RWPE2 (cell line): ENCODE measurements at regions not wholly inside any gene's neighbourhood (a gene's known extent, or its start where the extent isn't known, plus 50 kb on each side); places are given as distances from the start of the nearest gene placed in this dataset.

ENCODE experiments used
- ATAC-seq: fragments of 200-7000 bp; cut with Tn5 transposase; 3 replicates; pipeline ENCODE4 v1.9.1; 2021; ENCODE audit warnings: low read depth
- DNase-seq: peaks from one replicate; pipeline ENCODE4 v3.0.0-alpha.2; 2020; ENCODE audit warnings: low spot score
- H3K27ac ChIP-seq: fragments of 450-650 bp; 2 replicates; pipeline ENCODE4 v1.5.1; 2017; ENCODE audit warnings: mild to moderate bottlenecking; ENCODE audit not compliant: poor library complexity, severe bottlenecking
- H3K27me3 ChIP-seq: fragments of 250-450 bp; sonication (Bioruptor Pico); 2 replicates; pipeline ENCODE4 v1.5.1; 2021; ENCODE audit warnings: mild to moderate bottlenecking, moderate library complexity; ENCODE audit not compliant: insufficient read depth, poor library complexity, severe bottlenecking
- H3K36me3 ChIP-seq: fragments of 250-450 bp; sonication (Bioruptor Pico); 2 replicates; pipeline ENCODE4 v1.5.1; 2020; ENCODE audit warnings: low read depth, mild to moderate bottlenecking, moderate library complexity
- H3K4me1 ChIP-seq: fragments of 250-450 bp; sonication (Bioruptor Pico); 2 replicates; pipeline ENCODE4 v1.5.1; 2021; ENCODE audit warnings: mild to moderate bottlenecking, moderate library complexity; ENCODE audit not compliant: insufficient read depth, poor library complexity, severe bottlenecking
- H3K4me3 ChIP-seq: fragments of 250-450 bp; sonication (Bioruptor Pico); 2 replicates; pipeline ENCODE4 v1.5.1; 2021; ENCODE audit warnings: mild to moderate bottlenecking, moderate library complexity; ENCODE audit not compliant: severe bottlenecking
- H3K9me3 ChIP-seq: fragments of 250-450 bp; sonication (Bioruptor Pico); 2 replicates; pipeline ENCODE4 v1.5.1; 2021; ENCODE audit warnings: mild to moderate bottlenecking, moderate library complexity; ENCODE audit not compliant: severe bottlenecking
- TF ChIP-seq, protein P1 (sequence below): fragments of 450-650 bp; IDR thresholded peaks from one replicate; pipeline ENCODE4 v1.5.1; 2017; ENCODE audit warnings: mild to moderate bottlenecking, moderate library complexity; ENCODE audit not compliant: poor library complexity, severe bottlenecking

GRCh38 chr1:42004860-42005259 lies 86.1 kb upstream of the HIVEP3 start:
- H3K4me1 ChIP-seq, result peaks cover 7% of the 10 kb centered on the region
- no peak overlapping the region for H3K27ac ChIP-seq
- DNase-seq (no peak), ATAC-seq (no peak)
- no peaks in the 10 kb centered on the region for H3K27me3 ChIP-seq
- no peaks in the 10 kb centered on the region for H3K36me3 ChIP-seq
- H3K9me3 ChIP-seq, result no peaks in the 10 kb centered on the region
- TF ChIP-seq, protein P1, sequence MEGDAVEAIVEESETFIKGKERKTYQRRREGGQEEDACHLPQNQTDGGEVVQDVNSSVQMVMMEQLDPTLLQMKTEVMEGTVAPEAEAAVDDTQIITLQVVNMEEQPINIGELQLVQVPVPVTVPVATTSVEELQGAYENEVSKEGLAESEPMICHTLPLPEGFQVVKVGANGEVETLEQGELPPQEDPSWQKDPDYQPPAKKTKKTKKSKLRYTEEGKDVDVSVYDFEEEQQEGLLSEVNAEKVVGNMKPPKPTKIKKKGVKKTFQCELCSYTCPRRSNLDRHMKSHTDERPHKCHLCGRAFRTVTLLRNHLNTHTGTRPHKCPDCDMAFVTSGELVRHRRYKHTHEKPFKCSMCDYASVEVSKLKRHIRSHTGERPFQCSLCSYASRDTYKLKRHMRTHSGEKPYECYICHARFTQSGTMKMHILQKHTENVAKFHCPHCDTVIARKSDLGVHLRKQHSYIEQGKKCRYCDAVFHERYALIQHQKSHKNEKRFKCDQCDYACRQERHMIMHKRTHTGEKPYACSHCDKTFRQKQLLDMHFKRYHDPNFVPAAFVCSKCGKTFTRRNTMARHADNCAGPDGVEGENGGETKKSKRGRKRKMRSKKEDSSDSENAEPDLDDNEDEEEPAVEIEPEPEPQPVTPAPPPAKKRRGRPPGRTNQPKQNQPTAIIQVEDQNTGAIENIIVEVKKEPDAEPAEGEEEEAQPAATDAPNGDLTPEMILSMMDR, result no peak
- no peak overlapping the region for H3K4me3 ChIP-seq

GRCh38 chr1:42004322-42004721 lies 85.6 kb upstream of the HIVEP3 start:
- Histone ChIP-seq H3K27ac (no peak overlapping the region), H3K36me3 (no peaks in the 10 kb centered on the region), H3K4me3 (no peak overlapping the region), H3K27me3 (no peaks in the 10 kb centered on the region), H3K4me1 (peaks cover 7% of the 10 kb centered on the region), H3K9me3 (no peaks in the 10 kb centered on the region)
- TF ChIP-seq, protein P1, result no peak
- no peak for DNase-seq
- no peak for ATAC-seq

- Histone ChIP-seq H3K4me3 (no peak overlapping the region), H3K4me1 (peaks cover 7% of the 10 kb centered on the region), H3K27me3 (no peaks in the 10 kb centered on the region), H3K27ac (no peak overlapping the region), H3K36me3 (no peaks in the 10 kb centered on the region), H3K9me3 (no peaks in the 10 kb centered on the region)
- DNase-seq (no peak), ATAC-seq (no peak; the same call in 2 of the 3 replicates)
- TF ChIP-seq, protein P1, result no peak
Observed at GRCh38 chr1:42003433-42003832, 84.7 kb upstream of the HIVEP3 start.

DNA sequence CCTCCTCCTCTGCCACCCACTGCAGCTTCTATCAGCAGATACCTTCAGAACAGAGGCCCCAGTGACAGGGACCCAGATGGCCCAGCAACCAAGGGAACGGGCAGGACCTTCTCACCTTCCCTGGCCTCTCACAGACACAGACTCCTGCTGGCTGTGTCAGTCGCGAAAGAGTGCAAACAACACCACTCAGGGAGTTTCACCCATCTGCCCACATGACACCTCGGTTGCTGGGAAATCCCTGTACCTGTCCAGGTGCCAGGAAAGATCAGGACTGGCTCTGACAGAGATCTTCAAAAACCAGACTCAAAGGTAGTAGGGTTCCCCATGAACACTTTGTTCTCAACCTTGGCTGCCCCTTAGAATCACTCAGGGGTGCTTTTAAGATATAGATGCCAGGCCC lies 83.5 kb upstream of the HIVEP3 start:
- ATAC-seq (no peak), DNase-seq (no peak)
- Histone ChIP-seq H3K27me3 (no peaks in the 10 kb centered on the region), H3K4me1 (peaks cover 7% of the 10 kb centered on the region), H3K4me3 (no peak overlapping the region), H3K9me3 (no peaks in the 10 kb centered on the region), H3K36me3 (no peaks in the 10 kb centered on the region), H3K27ac (no peak overlapping the region)
- TF ChIP-seq, protein P1, result no peak

GRCh38 chr1:42000766-42001165 lies 82.0 kb upstream of the HIVEP3 start:
- TF ChIP-seq, protein P1, result no peak
- H3K9me3 ChIP-seq, result no peaks in the 10 kb centered on the region
- H3K27ac ChIP-seq, result no peak overlapping the region
- H3K4me3 ChIP-seq, result no peak overlapping the region
- no peaks in the 10 kb centered on the region for H3K36me3 ChIP-seq
- no peaks in the 10 kb centered on the region for H3K27me3 ChIP-seq
- ATAC-seq, result no peak
- no peaks in the 10 kb centered on the region for H3K4me1 ChIP-seq
- DNase-seq, result no peak
